Cerebellar nuclear complex (tissue), 1 donor: ENCODE measurements at regions not wholly inside any gene's neighbourhood (a gene's known extent, or its start where the extent isn't known, plus 50 kb on each side); places are given as distances from the start of the nearest gene placed in this dataset.
"Not testable (repeated sequence)": the region's sequence is repeated elsewhere in the genome, so short reads cannot be mapped to it uniquely, and the experiment has no call there.

Experiments
- DNase-seq, 2 experiments: peaks; one replicate each; lab custom pipeline; 2025; lab: John Stamatoyannopoulos, UW

DNA sequence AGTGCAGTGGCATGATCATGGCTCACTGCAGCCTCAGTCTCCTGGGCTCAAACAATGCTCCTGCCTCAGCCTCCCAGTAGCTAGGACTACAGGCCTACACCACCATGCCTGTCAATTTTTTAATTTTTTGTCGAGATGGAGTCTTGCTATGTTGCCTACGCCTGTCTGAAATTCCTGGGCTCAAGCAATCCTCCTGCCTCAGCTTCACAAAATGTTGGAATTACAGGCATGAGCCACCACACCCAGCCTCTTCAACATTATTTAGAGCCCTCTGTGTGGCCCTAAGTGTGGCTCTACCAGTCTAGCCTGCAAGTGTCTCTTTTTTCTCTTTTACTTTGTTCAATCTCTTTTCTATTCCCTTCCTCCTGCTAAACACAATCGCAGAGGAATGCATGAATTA, 154.4 kb upstream of the EPB41L4A start:
- no peak for DNase-seq

- no peak for DNase-seq
Observed at GRCh38 chr5:112574536-112574935, 155.5 kb upstream of the EPB41L4A start.

DNA sequence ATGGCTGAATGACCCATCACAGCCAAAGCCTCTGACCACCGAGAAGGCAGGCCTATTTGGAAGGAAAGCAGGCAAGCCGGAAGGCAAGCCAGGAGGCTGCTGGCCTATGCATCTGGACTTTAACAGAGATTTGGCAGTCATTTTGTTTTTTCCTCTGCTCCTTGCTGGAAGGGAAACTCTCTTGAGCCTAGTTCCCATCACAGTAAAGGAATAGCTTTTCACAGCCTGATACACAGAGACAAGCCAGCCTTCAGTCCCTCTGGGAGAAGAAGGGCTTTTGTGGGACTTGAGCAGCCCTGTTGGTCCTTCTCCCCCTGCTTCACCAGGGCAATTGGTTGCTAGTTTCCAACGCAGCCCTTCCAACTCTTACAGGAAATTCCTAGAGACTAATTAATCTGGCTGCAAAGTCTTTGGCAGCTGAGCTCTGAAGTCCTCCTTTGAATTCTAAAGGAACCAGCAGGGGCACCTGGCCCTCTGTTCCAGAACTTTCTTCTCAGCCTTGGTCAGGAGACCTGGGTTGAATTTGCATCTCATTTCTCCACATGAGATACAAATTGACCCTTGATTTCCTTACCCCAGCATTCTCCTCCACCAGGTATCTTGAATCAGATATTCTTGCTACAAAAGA, 157.3 kb upstream of the EPB41L4A start:
- no peak for DNase-seq

DNA sequence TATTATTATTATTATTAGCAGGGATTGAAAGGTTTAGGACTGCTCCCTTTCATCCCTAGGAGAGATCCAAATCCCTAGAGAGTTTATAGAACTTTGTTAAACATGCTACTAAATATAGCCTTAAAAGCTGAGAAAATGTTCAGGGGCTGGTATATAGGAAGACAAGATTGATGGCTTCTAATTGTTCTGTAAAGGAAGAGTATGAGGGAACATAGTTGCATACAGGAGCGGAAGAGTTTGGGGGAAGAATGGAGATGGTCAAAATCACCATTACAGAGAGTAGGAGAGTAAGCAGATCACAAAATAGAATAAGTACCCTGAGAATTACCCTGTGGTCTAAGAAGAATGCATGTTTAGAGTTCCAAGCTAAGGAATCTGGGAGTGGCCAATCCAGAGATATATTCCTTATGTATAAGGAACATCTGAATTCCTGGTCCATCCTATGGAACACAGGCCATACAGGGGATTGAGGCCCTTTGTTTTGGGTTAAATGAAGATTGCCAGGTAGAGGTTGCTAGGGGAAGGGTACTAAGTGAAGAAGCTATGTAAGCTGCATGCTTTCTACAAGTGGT, 158.0 kb upstream of the APC start:
- DNase-seq = no peak

DNA sequence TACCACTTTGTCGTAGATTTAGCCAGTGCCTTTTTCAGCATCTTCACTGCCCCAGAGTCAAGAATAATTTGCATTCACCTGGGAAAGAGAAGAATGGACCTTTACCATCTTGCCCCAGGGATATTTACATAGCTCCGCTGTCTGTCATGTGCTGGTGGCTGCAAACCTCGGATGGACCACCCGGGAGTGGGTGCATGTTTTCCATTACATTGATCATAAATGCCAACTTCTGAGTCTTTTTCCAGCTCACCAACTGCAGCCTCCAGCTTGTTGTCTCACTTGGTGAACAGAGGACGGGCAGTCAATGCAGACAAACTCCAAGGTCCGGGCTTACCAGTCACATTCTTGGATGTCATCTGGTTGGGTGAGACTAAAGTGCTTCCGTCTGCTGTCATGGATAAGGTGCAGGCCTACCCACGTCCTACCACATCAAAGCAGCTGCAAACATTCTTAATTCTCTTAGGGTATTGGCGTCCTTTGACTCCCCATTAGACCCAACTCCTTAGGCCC, 155.8 kb upstream of the APC start:
- no peak for DNase-seq

DNA sequence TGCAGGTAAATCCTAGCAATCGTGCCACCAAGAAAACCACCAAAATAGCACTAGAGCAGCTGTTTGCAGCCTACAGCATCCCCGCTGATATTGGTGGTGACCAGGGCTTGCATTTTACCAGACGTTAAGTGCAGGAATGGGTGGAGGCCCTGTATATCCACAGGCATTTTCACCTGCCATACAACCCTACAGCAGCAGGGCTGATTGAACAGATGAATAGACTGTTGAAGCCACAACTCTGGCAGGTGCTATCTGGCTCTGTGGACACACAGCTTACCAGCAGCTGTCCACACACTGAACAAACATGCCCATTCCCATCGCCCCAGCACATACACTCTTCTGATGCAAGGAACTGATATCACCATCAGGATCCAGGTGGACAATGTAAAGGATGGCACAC, 154.5 kb upstream of the APC start:
- DNase-seq = no peak

GRCh38 chr5:112584781-112585180, 152.9 kb upstream of the APC start:
- DNase-seq = no peak

DNA sequence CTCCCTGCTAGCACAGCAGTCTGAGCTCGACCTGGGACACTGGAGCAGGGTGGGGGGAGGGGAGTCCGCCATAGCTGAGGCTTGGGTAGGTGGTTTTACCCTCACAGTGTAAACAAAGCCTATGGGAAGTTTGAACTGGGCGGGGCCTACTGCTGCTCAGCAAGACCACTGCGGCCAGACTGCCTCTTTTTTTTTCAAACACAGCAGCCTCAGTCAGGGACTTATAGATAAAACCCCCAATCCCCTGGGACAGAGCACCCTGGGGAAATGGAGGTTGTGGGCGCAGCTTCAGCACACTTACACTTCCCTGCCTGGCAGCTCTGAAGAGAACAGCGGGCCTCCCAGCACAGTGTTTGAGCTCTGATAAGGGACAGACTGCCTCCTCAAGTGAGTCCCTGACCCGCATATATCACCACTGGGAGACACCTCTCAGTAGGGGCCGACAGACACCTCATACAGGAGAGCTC, 151.1 kb upstream of the APC start:
- DNase-seq = no peak

- not testable (repeated sequence) for DNase-seq
Observed at GRCh38 chr5:112590858-112591257, 146.8 kb upstream of the APC start.

- peak in 1 of 2 experiments; percentile 21 for DNase-seq
Observed at GRCh38 chr5:112594095-112594850, 143.4 kb upstream of the APC start.

DNA sequence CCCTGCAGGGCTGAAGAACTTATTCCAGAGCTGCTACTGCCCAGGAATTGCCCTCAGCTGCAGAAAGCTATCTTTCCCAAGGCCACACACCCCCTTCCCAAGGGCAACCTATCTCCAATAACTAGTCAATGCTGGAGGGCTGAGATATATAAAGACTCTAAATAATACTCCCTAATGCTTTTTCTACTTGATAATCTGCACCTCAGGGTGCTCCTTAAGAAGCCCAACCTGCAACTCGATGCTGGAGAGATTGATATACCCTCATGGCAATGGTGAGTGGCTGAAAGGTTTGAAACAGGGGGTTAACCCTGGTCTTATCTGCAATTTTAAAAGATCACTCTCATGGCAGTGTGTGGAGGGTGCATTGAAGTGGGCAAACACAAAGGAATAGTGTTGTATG, 142.7 kb upstream of the APC start:
- no peak for DNase-seq

DNA sequence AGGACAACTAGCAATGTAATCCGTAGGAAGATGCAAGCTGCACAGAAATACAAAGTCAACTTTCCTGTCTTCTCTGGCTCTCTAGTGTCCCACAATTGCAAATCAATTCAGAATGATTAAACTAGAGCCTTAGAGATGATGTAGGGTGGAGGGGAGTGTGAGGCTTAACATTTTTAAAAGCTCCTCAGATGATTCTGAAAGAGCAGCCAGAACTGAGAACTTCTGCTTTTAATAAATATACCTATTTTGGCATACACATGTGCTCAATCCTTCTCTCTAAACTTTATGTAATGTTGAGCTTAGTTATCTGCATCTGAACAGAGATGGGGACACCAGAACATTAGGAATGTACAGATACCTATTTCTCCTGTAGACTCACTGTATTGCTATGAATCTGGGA, 139.9 kb upstream of the APC start:
- DNase-seq = no peak

- DNase-seq = not testable (repeated sequence)
Observed at GRCh38 chr5:112600510-112600909, 137.2 kb upstream of the APC start.

DNA sequence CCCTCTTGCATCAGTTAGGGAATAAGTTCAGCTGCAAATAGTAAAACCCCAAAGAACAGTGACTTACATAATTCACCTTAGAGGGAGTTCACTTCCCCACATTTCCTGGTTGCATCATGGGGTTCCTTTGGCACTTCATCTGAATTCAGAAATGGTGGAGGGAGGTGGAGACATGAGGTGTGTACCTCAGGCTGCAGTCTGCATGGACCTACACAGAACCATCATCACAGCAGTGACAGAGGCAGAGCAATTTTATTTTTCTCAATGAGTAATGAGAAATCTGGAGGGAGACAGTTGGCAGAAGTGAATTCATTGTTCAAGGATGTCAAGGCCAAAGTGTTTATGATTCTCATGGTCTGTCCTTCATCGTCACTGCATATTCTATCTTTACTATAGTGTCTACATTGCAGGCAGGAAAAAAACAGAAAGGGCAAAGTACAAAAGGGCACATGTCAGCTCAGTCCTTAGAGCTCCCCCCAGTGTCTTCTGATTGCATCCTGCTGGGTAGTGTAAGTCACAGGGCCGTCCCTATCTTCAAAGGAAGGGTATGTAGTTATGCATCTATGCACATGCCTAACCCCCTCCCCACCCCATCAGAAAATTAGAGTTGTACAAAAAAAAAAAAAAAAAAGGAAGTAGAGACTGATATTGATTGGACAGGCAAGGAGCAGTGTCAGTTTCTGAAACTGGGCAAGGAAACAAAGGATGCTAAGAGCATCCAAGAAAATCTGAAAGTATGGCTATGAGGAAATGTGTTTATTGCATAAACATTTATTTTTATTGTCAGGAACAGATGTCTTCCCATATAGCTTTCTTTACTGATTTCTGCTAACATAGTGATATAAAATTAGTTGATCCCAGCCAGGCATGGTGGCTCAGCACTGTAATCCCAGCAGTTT, 132.7 kb upstream of the APC start:
- no peak for DNase-seq

GRCh38 chr5:112608975-112609374, 128.7 kb upstream of the APC start:
- no peak for DNase-seq

DNA sequence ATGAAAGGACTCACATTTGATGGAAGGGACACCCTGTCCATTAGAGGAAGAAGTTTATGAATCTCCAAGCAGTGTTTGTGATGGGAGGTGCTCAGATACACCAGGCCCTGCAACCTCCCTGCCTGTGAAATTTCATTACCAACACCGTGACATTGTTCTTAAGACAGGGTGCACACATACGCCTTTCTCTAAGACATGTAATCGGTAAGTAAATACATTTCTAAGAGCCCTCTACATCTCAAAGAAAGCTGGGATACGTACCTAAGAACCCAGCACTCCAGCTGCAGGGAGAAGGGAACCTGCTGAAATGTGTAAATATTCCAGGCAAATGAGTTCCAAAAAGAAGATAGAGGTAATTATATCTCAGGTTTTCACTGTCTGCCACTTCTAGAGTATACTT, 125.0 kb upstream of the APC start:
- DNase-seq = no peak

- no peak for DNase-seq
Observed at GRCh38 chr5:112614285-112614684, 123.4 kb upstream of the APC start.

DNA sequence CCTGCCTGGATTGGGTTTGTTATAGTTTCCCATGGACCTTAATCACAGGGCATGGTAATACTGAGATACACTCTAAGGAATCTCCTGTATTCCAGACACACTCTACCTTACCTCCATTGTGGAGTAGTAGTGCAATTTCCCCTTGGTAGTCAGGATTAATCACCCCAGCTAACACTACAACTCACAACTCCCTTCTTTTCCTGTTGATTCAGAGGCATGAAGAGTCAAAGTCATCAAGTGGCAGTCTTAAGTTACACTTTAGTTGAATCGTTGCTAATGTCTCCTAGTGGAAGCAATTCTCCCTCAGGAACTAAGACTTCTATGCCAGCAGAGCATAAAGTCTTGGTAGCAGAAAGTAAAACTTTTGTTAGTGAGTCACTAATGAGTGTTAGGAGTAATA, 122.7 kb upstream of the APC start:
- DNase-seq = no peak

DNA sequence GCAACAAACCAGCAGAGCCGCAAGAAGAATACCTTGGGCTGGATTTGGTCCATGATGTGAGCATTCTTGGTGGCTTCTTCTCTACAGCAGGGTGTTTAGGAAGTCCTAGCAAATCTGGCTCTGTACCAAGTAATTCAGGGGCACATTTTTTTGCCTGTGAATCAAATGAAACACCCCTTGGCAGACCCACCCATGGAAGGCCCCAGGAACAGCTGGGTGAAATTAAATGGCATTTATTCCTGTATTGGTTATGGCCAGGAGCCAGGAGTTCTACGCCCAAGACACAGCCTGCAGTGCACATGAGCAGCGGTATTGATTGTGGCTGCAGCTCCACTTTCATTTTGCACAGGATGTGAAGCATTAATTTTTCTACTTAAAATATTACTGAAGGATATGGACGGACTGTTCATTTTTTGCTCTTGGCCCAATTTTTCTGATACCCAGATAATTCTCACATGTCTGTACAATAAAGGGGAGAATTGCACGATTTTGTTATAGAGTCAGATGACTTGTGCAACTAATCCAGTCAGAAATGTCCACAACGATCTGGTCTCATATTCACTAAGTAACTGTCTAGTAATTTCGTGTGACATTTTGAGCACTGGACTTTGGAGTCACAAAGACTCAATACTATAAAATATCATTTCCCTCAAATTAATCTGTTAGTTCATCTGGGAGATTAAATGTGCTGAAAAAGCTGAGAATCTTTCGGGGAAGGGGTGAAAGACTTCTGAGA, 120.7 kb upstream of the APC start:
- DNase-seq = no peak

GRCh38 chr5:112625246-112625645, 112.4 kb upstream of the APC start:
- DNase-seq = no peak

GRCh38 chr5:112625689-112626438, 111.8 kb upstream of the APC start:
- DNase-seq = no peak
